Progenitor cell of endocrine pancreas (in vitro differentiated cells): ENCODE measurements at regions not wholly inside any gene's neighbourhood (a gene's known extent, or its start where the extent isn't known, plus 50 kb on each side); places are given as distances from the start of the nearest gene placed in this dataset.

ENCODE experiments used
- DNase-seq: peaks from one replicate; pipeline ENCODE4 v3.0.0; 2021; ENCODE audit warnings: low spot score; ENCODE audit not compliant: unreplicated experiment
- H3K27ac Mint-ChIP-seq: 2 replicates; pipeline ENCODE4 v1.8.0; 2021; ENCODE audit warnings: mild to moderate bottlenecking, moderate library complexity, mixed read lengths
- H3K27me3 Mint-ChIP-seq: 2 replicates; pipeline ENCODE4 v1.8.0; 2021; ENCODE audit warnings: mixed read lengths
- H3K36me3 Mint-ChIP-seq: 2 replicates; pipeline ENCODE4 v1.8.0; 2022; ENCODE audit warnings: mixed read lengths; ENCODE audit not compliant: insufficient read depth
- H3K4me1 Mint-ChIP-seq: 2 replicates; pipeline ENCODE4 v1.8.0; 2021; ENCODE audit warnings: low read depth, mixed read lengths
- H3K4me3 Mint-ChIP-seq: 2 replicates; pipeline ENCODE4 v1.8.0; 2021; ENCODE audit warnings: low read depth, mild to moderate bottlenecking, moderate library complexity, mixed read lengths
- H3K9me3 Mint-ChIP-seq: 2 replicates; pipeline ENCODE4 v1.8.0; 2021; ENCODE audit warnings: low read depth, mixed read lengths
- TF ChIP-seq, protein P1 (sequence below): fragments of 200-600 bp; sonication (generic); IDR thresholded peaks from one replicate; pipeline ENCODE4 v1.5.0; 2021; ENCODE audit warnings: antibody characterized with exemption, mild to moderate bottlenecking; ENCODE audit not compliant: unreplicated experiment

DNA sequence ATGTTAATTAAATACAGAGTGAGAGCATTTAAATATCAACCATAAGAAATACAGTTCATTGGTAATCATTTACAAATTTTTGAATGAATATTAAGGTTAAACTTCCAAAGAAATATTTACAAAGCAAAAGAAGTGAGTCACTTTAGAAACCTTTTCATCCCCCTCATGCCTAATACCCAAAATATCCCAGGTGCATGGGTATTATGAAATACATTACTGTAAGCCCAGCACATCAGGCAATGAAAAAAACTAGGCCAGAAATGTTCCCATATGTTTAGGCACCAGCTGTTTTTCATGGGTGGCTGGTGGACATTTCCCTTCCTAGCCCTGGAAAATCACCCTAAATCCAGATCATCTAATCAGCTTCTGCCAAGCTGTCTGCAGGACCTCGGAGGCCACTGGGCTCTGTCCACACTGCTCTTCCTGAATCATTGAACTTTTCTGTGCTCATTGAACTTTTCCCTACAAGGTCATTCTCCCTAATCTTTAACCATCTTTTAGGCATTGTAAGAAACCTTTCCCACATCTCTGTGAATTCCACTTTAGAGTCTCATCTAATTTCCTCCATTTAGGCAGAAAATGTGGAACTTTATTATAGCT is 145.3 kb upstream of the STXBP5 start:
- no peaks in the 10 kb centered on the region for H3K36me3 Mint-ChIP-seq
- no peaks in the 10 kb centered on the region for H3K27me3 Mint-ChIP-seq
- TF ChIP-seq, protein P1, sequence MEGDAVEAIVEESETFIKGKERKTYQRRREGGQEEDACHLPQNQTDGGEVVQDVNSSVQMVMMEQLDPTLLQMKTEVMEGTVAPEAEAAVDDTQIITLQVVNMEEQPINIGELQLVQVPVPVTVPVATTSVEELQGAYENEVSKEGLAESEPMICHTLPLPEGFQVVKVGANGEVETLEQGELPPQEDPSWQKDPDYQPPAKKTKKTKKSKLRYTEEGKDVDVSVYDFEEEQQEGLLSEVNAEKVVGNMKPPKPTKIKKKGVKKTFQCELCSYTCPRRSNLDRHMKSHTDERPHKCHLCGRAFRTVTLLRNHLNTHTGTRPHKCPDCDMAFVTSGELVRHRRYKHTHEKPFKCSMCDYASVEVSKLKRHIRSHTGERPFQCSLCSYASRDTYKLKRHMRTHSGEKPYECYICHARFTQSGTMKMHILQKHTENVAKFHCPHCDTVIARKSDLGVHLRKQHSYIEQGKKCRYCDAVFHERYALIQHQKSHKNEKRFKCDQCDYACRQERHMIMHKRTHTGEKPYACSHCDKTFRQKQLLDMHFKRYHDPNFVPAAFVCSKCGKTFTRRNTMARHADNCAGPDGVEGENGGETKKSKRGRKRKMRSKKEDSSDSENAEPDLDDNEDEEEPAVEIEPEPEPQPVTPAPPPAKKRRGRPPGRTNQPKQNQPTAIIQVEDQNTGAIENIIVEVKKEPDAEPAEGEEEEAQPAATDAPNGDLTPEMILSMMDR, result no peak
- H3K4me1 Mint-ChIP-seq, result peaks cover 10% of the 10 kb centered on the region
- DNase-seq, result no peak
- H3K27ac Mint-ChIP-seq, result no peak overlapping the region
- no peak overlapping the region for H3K4me3 Mint-ChIP-seq
- no peaks in the 10 kb centered on the region for H3K9me3 Mint-ChIP-seq

DNA sequence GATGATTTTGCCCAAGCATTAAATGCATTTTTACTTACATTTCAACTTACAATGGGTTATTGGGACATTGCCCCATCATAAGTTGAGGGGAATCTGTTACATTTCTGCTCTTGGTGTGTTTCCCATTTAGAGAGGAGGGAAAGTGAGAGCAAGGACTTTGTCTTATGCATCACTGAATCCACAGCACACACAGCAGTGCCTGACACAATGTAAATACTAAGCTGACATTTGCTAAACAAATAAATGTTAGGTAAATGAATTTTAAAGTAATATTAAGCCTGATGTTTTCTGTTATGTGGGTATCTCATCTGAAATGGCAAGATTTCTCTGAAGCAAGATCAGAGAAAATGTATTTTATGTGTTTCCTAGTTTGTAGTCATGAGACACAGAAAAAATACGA is 143.6 kb upstream of the STXBP5 start:
- peaks cover 4% of the 10 kb centered on the region for H3K9me3 Mint-ChIP-seq
- peaks cover 1% of the 10 kb centered on the region for H3K36me3 Mint-ChIP-seq
- H3K27me3 Mint-ChIP-seq, result no peaks in the 10 kb centered on the region
- peaks cover 10% of the 10 kb centered on the region for H3K4me1 Mint-ChIP-seq
- TF ChIP-seq, protein P1, result no peak
- H3K27ac Mint-ChIP-seq, result no peak overlapping the region
- H3K4me3 Mint-ChIP-seq, result no peak overlapping the region
- no peak for DNase-seq

DNA sequence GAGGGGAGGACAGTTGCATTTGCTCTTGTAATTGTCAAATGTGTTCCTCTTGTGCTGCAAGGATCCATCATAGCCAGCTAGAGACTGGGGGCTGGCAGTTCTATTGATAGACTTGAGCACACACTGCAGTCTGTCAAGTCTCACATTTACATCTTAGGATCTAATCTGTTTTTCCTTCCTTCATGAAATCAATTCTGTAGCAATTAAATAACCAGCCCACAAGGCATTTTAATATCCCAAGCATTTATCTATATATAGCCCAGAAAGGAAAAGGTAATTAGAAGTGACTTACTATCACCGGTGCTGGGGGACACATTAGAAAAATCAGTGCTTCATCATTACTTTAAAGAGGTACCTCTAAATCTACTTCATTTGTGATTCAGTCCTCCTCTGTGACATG is 143.0 kb upstream of the STXBP5 start:
- TF ChIP-seq, protein P1, result no peak
- H3K9me3 Mint-ChIP-seq, result peaks cover 4% of the 10 kb centered on the region
- no peaks in the 10 kb centered on the region for H3K27me3 Mint-ChIP-seq
- peaks cover 10% of the 10 kb centered on the region for H3K4me1 Mint-ChIP-seq
- H3K36me3 Mint-ChIP-seq, result peaks cover 1% of the 10 kb centered on the region
- no peak overlapping the region for H3K4me3 Mint-ChIP-seq
- H3K27ac Mint-ChIP-seq, result no peak overlapping the region
- DNase-seq, result no peak

DNA sequence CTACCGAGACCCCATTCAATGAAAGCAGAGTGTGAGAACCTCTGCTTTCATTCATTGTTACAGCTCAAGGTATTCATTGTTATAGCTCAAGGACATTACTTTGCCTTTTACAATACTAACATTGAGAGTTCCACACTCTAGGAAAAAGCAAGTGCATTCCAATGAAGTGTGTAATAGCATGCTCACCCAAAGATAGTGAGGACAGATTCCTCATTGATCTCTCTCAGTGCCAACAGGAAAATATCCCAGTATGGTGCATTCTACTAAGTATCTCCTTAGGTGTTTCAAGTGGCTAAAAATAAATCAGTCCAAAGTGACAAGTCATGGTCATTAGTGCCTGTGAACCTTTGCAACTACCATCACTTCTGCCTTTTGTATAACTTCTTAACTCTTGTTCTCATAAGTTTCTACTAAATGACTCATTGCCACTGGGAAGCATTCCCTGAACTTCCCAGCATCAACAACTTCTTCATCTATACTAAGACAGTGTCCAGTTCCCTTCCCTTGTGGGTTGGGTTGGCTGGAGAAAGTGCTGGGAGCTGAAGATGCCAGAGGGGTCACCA is 140.7 kb upstream of the STXBP5 start:
- Mint-ChIP-seq H3K27me3 (no peaks in the 10 kb centered on the region), H3K4me1 (peaks cover 10% of the 10 kb centered on the region), H3K36me3 (peaks cover 1% of the 10 kb centered on the region), H3K4me3 (no peak overlapping the region), H3K27ac (no peak overlapping the region), H3K9me3 (peaks cover 4% of the 10 kb centered on the region)
- TF ChIP-seq, protein P1, result no peak
- no peak for DNase-seq

DNA sequence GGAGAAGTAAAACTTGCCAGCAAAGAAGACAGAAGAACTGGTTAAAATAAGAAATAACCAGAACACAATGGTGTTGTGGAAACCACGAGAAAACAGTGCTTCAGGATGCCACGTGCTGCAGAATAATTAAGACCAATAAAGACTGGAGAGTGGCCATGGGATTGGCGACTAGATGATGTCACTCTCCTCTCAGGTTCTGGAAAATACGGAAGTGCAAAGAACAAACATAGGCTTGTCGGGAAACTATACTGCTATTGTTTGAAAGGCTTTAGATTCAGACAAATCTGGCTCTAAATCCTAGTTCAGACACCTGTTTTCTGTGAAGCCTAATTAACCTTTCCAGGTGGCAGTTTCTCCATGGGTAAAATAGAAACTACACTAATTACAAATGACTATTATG is 138.4 kb upstream of the STXBP5 start:
- peaks cover 11% of the 10 kb centered on the region for H3K9me3 Mint-ChIP-seq
- no peaks in the 10 kb centered on the region for H3K27me3 Mint-ChIP-seq
- no peak overlapping the region for H3K27ac Mint-ChIP-seq
- H3K4me1 Mint-ChIP-seq, result peaks cover 7% of the 10 kb centered on the region
- no peak overlapping the region for H3K4me3 Mint-ChIP-seq
- TF ChIP-seq, protein P1, result no peak
- peaks cover 1% of the 10 kb centered on the region for H3K36me3 Mint-ChIP-seq
- DNase-seq, result no peak
